Stimulated activated CD4-positive, alpha-beta T cell treated with anti-CD3 and anti-CD28 coated beads, Interleukin-15, amount 100 ng/mL, for 24 hours (primary cell): ENCODE measurements at regions not wholly inside any gene's neighbourhood (a gene's known extent, or its start where the extent isn't known, plus 50 kb on each side); places are given as distances from the start of the nearest gene placed in this dataset.

Source experiments
- DNase-seq: peaks from one replicate; pipeline ENCODE4 v3.0.0-alpha.2; 2020

GRCh38 chr12:45553204-45553603 is 176.3 kb upstream of the ARID2 start:
- DNase-seq, result no peak

GRCh38 chr12:45557016-45557415 is 172.5 kb upstream of the ARID2 start:
- no peak for DNase-seq

DNA sequence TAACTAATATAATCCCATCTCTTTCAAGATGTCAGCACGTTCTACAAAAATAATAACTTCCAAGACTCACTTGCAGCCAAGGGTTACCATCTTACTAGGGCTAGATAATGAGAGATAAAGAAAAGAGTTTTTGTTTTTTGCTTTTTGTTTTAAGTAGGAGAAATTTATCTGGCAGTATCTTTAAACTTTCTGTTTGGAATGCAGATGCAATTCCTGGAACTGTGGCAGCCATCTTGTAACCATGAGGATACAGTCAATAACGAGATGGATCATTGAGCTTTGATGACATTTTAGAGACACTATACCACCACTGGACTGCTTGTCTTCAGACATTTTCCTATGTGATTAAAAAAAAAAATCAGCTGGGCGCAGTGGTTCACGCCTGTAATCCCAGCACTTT is 171.2 kb upstream of the ARID2 start:
- DNase-seq, result no peak

- no peak for DNase-seq
Measured at GRCh38 chr12:45559537-45559936, 170.0 kb upstream of the ARID2 start.

GRCh38 chr12:45560689-45561088 is 168.8 kb upstream of the ARID2 start:
- no peak for DNase-seq

GRCh38 chr12:45561488-45561887 is 168.0 kb upstream of the ARID2 start:
- DNase-seq, result no peak

- no peak for DNase-seq
Measured at GRCh38 chr12:45565590-45565989, 163.9 kb upstream of the ARID2 start.

DNA sequence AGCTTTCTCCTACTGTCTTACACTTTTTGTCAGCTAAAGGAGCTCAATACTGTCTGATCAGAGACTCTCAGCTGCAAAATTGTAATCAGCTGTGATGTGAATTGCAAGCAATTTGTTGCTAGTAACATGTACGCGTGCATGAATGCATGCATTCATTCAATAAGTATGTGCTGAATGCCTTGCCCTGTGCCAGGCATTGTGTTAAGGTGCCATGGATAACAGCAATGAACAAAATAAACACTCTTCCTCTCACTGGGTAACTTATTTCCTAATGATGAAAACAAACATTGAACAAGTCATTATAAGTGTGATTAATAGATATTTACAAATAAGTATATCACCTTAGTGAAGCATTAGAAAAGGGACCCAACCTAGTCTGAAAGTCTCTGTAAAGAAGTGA is 163.2 kb upstream of the ARID2 start:
- no peak for DNase-seq

DNA sequence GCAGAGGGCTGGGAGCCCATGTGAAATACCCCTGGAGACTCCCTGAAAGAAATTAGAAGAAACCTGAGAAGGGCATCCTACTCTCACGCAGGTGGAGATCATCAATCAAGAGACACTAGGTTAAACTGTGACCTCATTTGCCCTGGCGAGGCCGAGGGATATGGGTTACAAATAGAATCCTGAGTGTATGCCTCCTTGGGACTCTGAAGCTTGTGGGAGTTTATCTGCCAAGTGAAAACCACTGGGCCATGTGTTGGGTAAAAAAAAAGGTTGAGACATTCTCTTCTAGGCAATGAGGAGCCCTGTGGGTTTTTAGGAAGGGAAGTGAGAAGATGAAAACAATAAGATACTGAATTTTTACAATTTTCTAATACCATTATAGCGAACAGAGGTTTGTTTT is 160.7 kb upstream of the ARID2 start:
- no peak for DNase-seq

GRCh38 chr12:45570501-45570900 is 159.0 kb upstream of the ARID2 start:
- DNase-seq, result no peak

- DNase-seq, result no peak
Measured at GRCh38 chr12:45572114-45572513, 157.4 kb upstream of the ARID2 start.

DNA sequence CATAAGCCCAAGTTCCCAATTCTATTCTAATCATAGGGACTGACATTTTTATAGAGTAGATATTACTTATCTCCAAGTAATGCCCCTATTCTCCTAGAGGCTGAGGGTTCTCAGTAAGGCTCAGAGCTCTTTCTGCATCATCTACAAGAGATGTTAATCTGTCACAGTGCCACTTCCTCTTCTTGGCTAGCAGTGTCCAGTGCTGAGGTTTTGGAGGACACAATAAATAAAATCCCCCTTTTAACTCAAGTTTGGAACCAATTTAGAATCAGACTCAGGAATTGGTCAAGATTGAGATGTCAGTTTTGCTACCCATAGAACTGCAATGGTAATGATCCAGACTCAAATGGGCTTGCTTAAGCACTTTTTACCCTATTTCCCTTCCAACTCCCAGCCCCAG is 154.1 kb upstream of the ARID2 start:
- no peak for DNase-seq

GRCh38 chr12:45575823-45576475 is 153.6 kb upstream of the ARID2 start:
- no peak for DNase-seq

GRCh38 chr12:45577844-45578399 is 151.6 kb upstream of the ARID2 start:
- DNase-seq, result no peak

GRCh38 chr12:45580356-45580969 is 149.0 kb upstream of the ARID2 start:
- no peak for DNase-seq

GRCh38 chr12:45581112-45581511 is 148.4 kb upstream of the ARID2 start:
- no peak for DNase-seq

- no peak for DNase-seq
Measured at GRCh38 chr12:45582536-45582935, 147.0 kb upstream of the ARID2 start.

DNA sequence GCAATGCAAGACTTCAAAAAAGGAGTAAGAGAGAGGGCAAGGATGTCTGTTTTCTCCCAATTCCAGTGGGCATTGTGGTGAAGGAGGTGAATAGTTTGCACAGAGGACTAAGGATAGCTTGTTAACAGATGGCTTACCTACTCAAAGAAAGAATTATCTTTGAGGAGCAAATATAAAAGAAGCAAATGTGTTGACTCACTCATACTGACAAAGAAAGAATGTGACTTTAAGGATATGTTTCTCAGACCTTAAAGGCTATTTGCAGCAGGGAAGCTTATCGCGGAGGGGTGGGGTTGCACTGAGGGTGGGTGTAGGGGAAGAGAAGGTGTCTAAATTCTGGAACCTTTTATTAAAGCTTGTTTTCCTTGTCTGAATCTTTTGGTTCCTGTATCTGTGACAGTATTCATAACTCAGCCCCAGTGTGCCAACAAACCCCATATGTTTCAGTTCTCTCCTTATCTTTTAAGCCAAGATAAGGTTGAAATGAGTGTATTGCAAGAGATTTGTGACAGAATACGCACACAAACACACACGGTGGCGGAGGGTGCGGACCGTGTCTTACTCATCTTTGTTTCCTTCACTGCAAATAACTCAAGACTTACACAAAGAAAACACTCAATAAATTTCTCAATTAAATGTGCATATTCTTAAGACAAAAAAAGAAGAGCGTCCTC is 146.4 kb upstream of the ARID2 start:
- DNase-seq, result no peak

- DNase-seq, result no peak
Measured at GRCh38 chr12:45584336-45584735, 145.2 kb upstream of the ARID2 start.

DNA sequence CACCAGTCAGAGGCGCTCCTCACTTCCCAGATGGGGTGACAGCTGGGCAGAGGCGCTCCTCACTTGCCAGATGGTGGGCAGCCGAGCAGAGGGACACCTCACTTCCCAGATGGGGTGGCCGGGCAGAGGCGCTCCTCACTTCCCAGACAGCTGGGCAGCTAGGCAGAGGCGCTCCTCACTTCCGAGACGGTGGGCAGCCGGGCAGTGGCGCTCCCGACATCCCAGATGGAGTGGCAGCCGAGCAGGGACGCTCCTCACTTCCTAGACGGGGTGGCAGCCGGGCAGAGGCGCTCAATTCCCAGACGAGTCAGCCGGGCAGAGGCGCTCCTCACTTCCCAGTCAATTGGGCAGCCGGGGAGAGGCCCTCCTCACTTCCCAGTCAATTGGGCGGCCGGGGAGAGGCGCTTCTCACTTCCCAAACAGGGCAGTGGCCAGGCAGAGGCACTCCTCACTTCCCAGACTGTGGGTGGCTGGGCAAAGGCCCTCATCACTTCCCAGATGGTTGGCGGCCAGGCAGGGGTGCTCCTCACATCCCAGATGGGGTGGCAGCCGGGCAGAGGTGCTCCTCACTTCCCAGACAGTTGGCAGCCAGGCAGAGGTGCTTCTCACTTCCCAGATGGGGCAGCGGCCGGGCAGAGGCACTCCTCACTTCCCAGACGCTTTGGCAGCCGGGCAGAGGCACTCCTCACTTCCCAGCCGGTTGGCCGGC is 143.8 kb upstream of the ARID2 start:
- DNase-seq, result no peak

DNA sequence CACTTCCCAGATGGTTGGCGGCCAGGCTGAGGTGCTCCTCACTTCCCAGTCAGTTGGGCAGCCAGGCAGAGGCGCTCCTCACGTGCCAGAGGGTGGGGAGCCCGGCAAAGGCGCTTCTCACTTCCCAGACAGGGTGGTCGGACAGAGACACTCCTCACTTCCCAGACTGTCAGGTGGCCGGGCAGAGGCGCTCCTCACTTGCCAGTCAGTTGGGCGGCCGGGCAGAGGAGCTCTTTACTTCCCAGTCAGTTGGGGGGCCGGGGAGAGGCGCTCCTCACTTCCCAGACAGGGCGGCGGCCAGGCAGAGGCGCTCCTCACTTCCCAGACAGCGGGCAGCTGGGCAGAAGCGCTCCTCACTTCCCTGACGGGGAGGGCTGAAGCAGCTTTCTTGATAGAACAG is 143.0 kb upstream of the ARID2 start:
- no peak for DNase-seq

- no peak for DNase-seq
Measured at GRCh38 chr12:45587012-45587411, 142.5 kb upstream of the ARID2 start.

- DNase-seq, result no peak
Measured at GRCh38 chr12:45587877-45588533, 141.5 kb upstream of the ARID2 start.
